ENCODE measurements at regions not wholly inside any gene's neighbourhood (a gene's known extent, or its start where the extent isn't known, plus 50 kb on each side); places are given as distances from the start of the nearest gene placed in this dataset.
A peak's percentile ranks its signal among the peaks of the same experiment; 100 is the strongest.

DNA sequence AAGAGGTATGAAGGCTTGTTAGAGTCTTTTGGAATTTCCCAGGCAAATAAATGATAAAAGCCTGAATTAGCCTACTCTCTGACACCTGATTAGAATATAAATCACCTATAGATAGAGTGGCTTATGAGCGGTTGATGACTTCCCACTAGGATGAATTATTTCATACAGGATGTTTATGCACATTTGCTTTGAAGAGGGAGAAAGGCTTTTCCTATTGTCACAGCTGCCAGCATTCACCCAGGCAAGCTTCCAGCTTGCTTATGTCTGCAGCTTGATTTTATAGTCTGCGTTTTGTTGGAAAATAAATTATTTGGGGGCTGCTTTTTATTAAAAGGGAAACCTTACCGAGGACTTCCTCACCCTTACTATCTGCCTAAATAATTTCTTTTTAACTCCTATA, 51.3 kb upstream of the EIF2S2 start:
- no peak for DNase-seq (ENCODE audit: low spot score)

- DNase-seq (ENCODE audit: low spot score): no peak
These were observed 52.4 kb upstream of the EIF2S2 start for GRCh38 chr20:34164381-34164984.

GRCh38 chr20:34165018-34165619, 53.1 kb upstream of the EIF2S2 start:
- DNase-seq (ENCODE audit: low spot score): no peak

GRCh38 chr20:34171640-34172039, 59.6 kb upstream of the EIF2S2 start:
- no peak for DNase-seq (ENCODE audit: low spot score)

DNA sequence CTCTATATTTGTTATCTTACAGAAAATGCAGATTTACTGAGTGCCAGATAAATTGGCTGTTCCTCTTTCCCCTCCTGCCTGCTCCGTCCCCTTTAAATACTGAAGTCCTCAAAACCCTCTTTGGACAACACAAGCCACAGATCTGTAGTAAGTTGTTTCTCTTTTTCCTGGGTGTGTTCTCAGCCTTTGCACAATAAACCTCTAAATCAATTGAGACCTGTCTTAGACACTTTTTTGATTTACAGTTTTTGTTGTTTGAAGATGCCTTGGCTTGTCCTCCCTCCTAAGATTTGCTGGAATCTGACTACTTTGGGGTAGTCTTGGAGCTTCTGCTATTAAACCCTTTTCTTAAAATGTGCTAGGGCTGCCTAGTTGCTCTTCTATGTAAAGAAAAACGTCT, 60.9 kb upstream of the EIF2S2 start:
- no peak for DNase-seq (ENCODE audit: low spot score)

DNA sequence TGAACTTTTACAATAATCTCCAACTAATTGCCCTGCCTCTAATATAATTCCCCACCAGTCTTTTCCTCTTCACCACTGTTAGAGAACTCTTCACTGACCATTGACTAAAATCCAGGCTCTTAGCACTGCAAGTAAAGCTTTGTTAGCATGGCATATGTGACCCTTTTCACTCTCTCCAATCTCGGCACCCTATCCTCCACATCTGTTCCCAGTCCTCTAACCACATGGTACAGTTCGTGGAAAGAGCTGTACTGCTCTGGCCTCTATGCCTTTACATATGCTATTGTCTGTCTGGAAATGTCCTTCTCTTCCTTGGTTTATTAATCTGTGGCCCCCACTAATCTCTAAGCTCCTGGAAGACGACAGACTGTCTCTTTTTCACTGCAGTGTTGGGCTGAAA, 63.0 kb upstream of the EIF2S2 start:
- no peak for DNase-seq (ENCODE audit: low spot score)

GRCh38 chr20:34175879-34176278, 63.8 kb upstream of the EIF2S2 start:
- DNase-seq (ENCODE audit: low spot score): no peak

DNA sequence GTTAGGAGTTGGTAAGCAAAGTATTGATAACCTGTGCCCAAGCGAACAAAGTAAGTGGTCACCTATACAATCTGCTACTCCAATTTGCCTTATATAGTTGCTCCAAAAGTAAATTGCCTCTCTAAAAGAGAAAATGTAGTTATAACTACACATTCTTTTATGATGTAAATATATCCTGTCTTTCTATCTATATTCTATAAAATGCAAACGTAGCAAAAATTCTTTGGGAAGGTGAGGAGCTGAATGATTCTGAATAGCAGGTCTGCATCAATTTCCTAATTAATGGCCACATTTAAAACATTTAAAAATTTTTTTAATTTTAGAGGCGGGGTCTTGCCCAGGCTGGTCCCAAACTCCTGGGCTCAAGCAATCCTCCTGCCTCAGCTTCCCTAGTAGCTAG, 64.2 kb upstream of the ASIP start:
- no peak for DNase-seq (ENCODE audit: low spot score)

DNA sequence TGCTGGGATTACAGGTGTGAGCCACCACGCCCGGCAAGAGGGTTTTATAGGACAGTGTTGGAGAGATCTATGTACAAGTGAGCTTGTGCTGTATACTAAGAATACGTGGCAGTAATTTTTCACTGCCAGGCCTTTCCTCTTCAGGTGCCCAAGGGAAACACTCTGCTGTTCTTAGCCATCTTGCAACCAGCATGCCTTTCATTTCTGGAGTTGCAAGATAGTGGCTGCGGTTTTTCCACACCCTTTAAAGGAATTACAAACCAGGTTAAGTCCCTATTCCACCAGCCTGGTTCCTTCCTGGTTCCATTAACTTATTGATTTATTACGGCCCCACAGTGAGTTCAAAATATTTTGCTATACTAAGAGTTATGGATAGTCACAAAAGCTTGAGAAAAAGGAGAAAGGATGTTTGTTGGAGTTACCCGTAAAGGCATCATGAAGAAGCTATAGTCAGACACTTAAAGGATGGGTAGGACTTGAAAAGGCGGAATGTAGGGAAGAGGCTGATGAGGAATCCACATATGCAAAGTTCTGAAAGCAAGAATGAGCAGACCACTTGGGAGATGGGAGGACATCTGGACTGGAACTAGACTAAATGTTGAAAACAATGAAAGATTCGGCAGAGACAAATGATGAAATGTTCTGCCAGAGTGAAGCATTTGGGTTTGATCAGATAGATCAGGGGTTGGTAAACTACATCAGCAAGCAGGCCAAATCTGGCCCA, 61.4 kb upstream of the ASIP start:
- no peak for DNase-seq (ENCODE audit: low spot score)

- no peak for DNase-seq (ENCODE audit: low spot score)
These were observed 60.6 kb upstream of the ASIP start for GRCh38 chr20:34180460-34181120.

DNA sequence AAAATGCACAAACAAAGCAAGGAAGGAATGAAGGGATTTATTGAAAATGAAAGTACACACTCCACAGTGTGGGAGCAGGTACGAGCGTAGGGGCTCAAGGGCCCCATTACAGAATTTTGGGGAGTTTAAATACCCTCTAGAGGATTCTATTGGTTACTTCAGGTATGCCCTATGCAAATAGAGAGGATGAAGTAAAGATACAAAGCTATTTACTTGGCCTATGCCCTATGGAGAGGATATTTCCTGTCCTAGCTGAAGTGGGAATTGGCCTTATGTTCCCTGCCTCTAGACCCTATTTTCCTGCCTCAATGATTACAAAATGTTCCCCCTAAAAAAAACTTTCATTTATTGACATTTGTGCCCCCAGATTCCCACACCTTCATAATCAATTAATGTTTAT, 59.7 kb upstream of the ASIP start:
- DNase-seq (ENCODE audit: low spot score): no peak

GRCh38 chr20:34185766-34186620, 55.2 kb upstream of the ASIP start:
- no peak for DNase-seq (ENCODE audit: low spot score)

DNA sequence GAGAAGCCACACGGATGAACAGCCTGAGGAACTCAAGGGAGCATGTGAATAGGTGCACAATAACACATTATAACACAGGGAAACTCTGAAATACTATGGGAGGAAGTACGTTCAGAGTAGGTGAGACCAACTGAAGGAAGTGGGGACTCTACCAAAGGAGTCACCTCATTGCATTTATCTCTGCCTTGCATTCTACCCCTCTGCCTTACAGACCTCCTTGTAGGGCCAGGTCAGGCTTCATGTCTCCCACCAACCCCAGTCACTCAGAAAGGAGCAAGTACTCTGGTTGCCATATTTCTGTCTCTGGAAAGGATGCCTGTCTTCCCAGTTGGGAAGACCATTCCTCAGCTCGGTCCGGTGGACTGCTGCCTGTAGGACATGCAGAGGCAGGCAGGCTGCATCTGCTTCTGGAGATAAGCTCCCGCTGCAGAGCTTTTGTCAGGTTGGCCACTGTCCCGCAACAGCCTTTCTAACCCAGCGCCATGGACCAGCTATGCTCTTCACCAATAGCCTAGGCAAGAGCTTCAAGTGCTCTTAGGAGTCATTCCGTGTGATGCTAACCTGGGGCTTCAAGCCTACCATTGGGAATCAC, 51.6 kb upstream of the ASIP start:
- DNase-seq (ENCODE audit: low spot score): no peak

GRCh38 chr20:34190262-34190661, 51.0 kb upstream of the ASIP start:
- no peak for DNase-seq (ENCODE audit: low spot score)

DNA sequence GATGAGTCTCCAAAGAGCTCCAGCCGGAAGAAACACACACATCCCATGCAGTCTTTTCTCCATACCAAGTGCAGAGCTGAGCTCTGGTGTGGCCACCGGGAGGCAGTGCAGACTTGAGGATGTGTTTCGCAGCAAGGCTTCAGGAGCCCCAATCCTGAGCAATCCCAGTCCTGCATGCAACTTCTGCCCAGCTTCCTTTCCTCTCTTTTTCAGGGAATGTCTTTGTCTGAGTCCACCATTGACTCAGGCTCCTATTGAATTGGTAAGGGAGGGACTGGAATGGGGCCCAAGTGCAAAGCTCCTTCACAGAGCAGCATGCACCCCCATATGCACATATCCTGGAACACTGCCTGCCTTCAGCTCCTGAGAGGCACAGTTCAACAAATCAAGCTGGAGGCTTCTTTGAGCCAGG, 50.5 kb upstream of the ASIP start:
- DNase-seq (ENCODE audit: low spot score): peak; percentile 96
